ENCODE measurements at regions not wholly inside any gene's neighbourhood (a gene's known extent, or its start where the extent isn't known, plus 50 kb on each side); places are given as distances from the start of the nearest gene placed in this dataset.

DNA sequence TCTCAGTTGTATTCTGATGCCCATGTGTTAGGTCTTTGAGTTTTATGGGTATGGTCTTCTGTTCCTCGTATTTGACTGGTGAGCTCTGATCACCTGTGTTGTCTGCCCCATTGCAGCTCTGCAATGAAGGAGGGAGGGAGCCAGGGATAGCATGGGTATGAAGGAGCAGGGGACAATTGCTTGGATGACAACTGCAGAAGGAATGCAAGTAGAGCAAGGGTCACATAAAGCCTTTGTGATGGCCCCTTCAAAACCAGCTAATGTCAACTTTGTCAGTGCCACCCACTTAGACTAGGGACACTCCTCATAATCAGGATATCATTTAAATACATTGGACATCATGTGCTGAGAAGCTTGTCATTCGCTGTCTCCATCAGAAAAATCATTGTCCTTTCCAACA lies 152.7 kb upstream of the MAF start:
- DNase-seq (ENCODE audit: low read depth), result no peak
- TF ChIP-seq, protein P1, sequence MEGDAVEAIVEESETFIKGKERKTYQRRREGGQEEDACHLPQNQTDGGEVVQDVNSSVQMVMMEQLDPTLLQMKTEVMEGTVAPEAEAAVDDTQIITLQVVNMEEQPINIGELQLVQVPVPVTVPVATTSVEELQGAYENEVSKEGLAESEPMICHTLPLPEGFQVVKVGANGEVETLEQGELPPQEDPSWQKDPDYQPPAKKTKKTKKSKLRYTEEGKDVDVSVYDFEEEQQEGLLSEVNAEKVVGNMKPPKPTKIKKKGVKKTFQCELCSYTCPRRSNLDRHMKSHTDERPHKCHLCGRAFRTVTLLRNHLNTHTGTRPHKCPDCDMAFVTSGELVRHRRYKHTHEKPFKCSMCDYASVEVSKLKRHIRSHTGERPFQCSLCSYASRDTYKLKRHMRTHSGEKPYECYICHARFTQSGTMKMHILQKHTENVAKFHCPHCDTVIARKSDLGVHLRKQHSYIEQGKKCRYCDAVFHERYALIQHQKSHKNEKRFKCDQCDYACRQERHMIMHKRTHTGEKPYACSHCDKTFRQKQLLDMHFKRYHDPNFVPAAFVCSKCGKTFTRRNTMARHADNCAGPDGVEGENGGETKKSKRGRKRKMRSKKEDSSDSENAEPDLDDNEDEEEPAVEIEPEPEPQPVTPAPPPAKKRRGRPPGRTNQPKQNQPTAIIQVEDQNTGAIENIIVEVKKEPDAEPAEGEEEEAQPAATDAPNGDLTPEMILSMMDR (IDR thresholded peaks at IDR 0.05; ENCODE audit: insufficient read depth, low read depth, low read length, missing control alignments), result no peak
- no peak overlapping the region for H3K4me3 ChIP-seq (ENCODE audit: low read depth, low read length)

DNA sequence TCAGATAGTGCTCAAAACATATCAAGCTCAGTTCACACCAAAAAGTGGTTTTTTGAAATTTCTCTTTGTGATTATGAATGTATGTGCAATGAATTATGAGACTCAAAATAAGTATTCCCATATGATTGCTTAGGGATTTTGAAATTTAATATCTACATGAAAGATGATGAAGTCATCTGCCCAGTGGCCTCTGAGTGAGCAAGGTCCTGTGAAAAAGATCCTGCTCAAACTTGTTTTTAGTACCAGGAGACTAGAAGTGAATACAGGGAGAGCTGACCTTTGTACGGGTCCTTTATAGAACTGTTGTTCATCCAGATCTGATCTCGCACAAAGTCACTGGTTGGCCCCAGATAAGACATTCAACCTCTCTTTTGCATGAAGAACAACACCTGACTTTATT lies 151.9 kb upstream of the MAF start:
- DNase-seq (ENCODE audit: low read depth), result no peak
- no peak overlapping the region for H3K4me3 ChIP-seq (ENCODE audit: low read depth, low read length)
- TF ChIP-seq, protein P1 (IDR thresholded peaks at IDR 0.05; ENCODE audit: insufficient read depth, low read depth, low read length, missing control alignments), result no peak

DNA sequence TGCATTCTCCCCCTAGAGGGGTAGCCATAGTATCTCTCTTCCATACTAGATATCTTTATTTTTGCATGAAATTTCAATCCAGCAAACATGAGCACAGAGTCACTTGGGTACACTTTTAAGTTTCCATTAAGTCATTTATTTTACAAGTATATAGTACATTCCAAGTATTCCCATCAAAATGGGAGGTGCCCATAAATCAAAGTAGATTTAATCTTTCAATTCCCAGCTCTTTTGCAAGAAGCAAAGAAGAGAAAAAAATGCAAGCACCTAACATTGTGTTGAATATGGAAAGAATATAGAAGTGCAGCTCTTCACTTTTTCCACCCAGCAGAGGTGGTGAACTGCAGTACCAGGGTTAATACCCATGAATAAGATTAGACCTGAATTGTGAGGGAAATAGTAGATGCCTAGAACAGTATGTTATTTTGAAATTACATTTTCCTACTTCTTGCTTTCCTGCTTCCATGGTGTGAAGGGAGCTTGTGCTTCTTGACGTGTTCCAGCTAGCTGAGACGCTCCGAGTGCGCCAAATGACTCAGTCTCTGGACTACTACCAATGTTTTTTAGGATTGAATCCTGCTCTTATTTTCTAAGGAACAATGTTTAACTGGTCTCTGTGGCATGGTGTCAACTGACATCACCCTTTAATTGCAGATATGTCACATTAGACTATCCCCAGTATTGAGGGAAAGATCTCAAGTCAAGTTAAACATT lies 151.1 kb upstream of the MAF start:
- no peak for DNase-seq (ENCODE audit: low read depth)
- H3K4me3 ChIP-seq (ENCODE audit: low read depth, low read length), result no peak overlapping the region
- TF ChIP-seq, protein P1 (IDR thresholded peaks at IDR 0.05; ENCODE audit: insufficient read depth, low read depth, low read length, missing control alignments), result no peak

DNA sequence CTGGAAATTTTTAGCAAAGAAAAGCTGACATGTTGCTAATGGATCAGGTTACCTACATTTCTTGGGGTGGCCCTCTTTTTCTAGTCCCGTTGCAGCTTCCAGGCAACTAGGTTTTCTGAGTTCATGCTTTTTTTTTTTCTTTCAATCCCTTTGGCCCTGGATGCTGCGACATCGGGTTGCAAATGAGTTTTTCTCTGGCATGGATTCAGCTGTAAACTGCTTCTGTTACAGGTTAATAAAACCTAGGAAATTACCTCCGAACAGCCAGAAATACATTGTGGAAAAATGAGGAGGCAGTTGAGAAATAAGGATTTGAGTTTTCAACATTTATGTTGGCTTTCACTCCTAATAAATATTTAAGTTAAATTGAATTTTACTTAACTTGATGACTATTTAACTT lies 149.8 kb upstream of the MAF start:
- TF ChIP-seq, protein P1 (IDR thresholded peaks at IDR 0.05; ENCODE audit: insufficient read depth, low read depth, low read length, missing control alignments), result no peak
- DNase-seq (ENCODE audit: low read depth), result no peak
- no peak overlapping the region for H3K4me3 ChIP-seq (ENCODE audit: low read depth, low read length)

DNA sequence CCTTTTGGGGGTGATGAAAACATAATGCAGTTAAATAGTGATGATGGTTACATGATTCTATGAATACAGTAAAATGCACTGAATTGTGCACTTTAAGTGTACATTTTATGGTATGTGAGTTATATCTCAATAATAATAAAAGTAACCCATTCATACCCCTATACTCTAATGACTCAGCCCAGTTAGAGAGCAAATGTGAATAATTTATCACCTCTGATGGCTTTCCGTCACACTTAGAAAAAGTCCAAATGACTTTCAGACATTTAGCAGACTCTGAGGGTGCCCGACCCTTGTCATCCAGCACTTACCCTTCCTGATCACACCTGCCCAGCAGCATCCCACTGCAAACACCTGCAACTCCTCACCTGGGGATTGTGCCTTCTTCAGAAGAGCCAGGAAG lies 148.1 kb upstream of the MAF start:
- no peak for DNase-seq (ENCODE audit: low read depth)
- TF ChIP-seq, protein P1 (IDR thresholded peaks at IDR 0.05; ENCODE audit: insufficient read depth, low read depth, low read length, missing control alignments), result no peak
- no peak overlapping the region for H3K4me3 ChIP-seq (ENCODE audit: low read depth, low read length)

DNA sequence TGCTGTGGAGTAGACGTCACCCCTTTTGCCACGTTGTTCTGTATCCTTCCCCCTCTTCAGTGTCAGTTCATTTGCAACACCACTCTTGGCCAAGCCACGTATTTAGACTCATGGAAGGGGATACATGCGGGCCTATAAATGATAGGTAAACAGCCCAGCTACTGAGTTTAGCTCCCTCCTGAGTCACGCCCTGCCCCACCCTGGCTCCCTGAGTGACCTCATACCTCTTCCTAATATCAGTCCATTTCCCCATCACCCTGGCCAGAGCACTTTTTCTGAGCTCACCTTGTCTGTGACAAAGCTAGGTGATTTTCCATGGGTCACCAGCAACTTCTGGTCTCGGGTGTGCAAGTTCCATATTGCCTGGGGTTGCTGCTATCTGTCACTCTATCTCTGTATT lies 147.2 kb upstream of the MAF start:
- no peak overlapping the region for H3K4me3 ChIP-seq (ENCODE audit: low read depth, low read length)
- no peak for DNase-seq (ENCODE audit: low read depth)
- TF ChIP-seq, protein P1 (IDR thresholded peaks at IDR 0.05; ENCODE audit: insufficient read depth, low read depth, low read length, missing control alignments), result no peak

DNA sequence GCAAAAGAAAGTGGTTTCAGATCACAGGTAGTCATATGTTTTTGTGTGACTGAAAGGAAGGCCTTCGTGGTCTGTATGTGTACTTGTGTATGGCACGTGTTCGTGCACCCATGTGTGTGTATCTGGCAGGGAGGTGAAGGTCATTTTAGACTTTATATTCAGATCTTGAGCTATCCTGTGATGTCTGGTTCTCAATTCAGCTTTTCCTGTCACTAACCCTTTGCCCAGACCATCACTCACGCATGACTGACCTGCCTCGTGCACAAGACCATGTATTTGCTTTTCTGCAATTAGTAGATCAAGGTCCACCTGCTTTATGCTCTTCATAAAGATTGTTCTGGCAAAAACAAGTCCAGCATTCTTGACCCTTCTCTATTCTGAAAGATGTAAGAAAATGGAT lies 139.7 kb upstream of the MAF start:
- no peak overlapping the region for H3K4me3 ChIP-seq (ENCODE audit: low read depth, low read length)

More for the DNA sequence above, 139.7 kb upstream of the MAF start:
- no peak for DNase-seq (ENCODE audit: low read depth)
- TF ChIP-seq, protein P1 (IDR thresholded peaks at IDR 0.05; ENCODE audit: insufficient read depth, low read depth, low read length, missing control alignments), result no peak

Measured in GM12865 (cell line).